Raji (cell line): ENCODE measurements at regions not wholly inside any gene's neighbourhood (a gene's known extent, or its start where the extent isn't known, plus 50 kb on each side); places are given as distances from the start of the nearest gene placed in this dataset.

Source experiments
- POLR2A ChIP-seq: IDR thresholded peaks from 2 replicates; pipeline ENCODE4 v1.6.1; 2011; ENCODE audit warnings: low read depth, low read length, control low read depth; ENCODE audit not compliant: insufficient read depth

DNA sequence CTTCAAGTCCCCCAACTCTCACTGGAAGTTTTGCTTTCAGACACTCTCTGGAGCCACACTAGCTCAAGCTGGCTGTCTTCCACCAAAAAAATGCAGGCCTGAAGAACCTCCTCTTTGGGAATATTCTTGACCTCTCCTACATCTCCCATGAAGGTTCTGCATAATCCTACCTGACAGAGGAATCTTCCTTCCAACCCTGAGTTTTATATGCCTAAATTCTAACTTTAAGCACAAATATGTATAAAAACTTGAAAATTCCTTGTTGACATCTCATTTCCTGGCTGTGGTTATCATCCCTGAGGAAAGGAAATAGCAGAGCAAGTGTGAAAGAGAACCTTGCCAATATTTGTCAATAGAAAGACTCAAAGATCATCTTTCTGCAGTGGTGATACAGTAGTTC lies 249.0 kb downstream of the LPIN1 start:
- TF ChIP-seq POLR2A: no peak

DNA sequence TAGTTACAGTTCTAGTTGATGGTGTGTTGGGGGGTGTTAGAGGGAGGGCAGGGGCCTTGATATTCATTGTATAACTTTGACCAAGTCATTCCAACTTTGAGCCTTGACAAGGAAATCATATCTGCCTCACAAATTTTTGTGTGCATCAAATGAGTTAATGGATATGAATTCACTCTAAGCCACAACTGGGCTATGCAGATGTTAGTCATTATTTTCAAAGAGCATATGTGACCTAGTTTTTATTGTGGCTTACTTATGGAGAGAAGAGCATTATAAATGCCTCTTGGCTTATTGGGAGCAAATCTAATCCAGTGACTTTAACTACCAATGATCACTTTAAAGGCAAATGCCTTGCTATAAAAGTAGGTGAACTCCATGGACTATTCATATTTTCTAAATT lies 250.2 kb downstream of the LPIN1 start:
- TF ChIP-seq POLR2A: no peak

DNA sequence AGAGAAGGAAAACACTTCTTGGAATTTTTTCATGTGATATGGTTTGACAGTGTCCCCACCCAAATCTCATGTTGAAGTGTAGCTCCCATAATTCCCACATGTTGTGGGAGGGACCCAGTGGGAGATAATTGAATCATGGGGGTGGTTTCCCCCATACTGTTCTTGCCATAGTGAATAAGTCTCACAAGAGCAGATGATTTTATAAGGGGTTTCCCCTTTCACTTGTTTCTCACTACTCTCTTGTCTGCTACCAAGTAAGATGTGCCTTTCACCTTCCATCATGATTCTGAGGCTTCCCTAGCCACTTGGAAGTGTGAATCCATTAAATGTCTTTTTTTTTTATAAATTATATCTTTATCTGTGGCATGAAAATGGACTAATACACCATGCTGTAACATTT lies 250.7 kb downstream of the LPIN1 start:
- no peak for TF ChIP-seq POLR2A

DNA sequence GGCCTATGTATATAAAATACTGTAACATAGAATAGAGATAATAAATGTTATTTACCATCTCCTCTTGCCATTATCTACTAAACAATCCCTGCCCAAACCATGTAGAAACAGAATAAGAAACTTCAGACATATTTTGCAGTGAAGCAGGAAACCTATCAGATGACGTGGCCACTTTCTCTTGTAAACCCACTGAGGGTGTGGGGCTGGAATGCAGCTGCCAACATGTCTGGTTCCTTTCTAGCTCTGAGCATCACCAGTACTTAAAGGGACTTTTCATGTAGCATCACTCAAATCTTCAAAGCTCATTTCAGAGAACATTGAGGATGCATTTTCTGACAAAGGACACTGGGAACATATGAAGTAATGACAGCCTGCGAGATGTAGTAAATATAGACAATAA lies 251.8 kb downstream of the LPIN1 start:
- no peak for TF ChIP-seq POLR2A

DNA sequence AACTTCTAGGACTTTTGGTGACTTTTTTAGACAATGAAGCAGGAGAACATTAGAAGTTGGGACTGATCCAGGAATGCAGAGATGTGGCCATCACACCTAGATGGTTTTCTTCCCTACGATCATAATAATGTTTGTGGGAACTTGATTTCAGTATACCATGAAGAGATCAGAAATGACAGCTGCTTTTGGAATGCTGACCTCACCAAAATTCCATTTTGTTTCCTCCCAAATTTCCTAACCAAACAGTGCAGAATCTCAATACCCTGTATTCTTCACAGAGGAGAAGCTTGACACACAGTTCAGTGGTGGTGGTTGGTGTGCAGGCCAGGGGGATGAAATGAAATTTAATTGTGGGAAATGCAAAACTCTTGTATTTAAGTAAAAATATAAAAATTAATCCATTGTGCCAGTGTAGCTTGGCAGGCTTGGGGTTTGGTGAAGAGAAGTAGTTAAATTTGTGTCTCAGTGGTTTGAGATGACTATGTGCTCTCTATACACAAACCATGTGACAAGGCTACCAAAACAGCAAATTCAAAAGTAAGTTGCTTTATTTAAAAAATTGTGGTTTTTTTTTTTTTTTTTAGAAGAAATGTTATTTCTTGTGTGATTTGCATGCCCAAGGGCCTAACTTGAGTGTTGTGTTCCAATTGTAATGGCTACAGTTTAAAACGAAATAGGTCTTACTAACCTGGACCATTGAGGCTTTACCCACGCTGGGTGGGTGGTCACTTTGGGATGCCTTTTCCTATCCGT lies 252.4 kb downstream of the LPIN1 start:
- no peak for TF ChIP-seq POLR2A

DNA sequence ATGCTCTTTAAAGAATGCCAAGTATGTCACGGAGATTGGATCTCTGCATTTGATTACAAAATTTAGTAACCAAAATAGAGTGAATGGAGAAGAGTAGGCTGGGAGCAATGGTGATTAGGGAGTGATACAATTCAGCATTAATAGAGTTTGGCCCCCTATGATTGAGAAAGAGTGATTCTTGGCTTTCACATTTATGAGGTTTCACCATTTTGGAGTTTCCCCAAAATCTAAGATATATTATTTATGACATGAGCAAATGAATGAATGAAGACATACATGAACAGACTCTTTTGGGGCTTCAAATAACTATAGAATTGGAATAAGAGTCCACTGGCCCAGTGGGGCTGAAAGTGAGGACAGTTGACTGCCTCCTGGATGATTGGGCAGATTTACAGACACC lies 255.2 kb downstream of the LPIN1 start:
- TF ChIP-seq POLR2A: no peak

DNA sequence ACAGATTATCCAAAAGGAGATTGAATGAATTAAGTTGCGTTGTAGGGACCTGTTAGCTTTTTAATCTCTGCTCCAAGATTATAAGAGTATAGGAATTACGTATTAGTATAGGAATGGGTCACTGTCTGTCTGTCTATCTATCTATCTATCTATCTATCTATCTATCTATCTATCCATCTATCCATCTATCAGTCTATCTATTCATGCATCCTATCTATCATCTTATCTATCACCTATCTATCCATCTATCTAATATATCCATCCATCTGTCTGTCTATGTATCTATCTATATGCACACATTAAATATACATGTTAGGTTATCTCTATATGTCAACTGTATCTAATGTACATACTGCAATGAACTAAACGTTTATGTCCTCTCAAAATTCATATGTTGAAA lies 255.8 kb downstream of the LPIN1 start:
- no peak for TF ChIP-seq POLR2A

DNA sequence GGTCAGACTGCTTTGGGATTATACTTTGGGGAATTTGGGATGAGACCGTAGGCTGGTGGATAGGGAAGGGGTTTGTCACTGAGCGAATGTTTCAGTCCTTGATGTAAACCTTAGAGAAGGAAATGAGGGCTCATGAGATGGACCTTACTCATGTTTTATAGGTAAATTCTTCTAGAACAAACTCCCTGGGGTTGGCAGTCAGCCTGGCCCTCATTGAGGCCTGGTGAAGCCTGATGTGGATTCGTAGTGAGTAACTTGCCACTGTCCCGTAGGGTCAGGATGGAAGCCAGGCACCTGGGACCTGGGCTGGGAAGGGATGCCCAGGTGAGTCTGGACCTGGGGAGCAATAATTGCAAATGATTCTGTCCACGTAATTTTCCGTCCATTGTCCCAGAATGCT lies 258.3 kb downstream of the LPIN1 start:
- TF ChIP-seq POLR2A: no peak

DNA sequence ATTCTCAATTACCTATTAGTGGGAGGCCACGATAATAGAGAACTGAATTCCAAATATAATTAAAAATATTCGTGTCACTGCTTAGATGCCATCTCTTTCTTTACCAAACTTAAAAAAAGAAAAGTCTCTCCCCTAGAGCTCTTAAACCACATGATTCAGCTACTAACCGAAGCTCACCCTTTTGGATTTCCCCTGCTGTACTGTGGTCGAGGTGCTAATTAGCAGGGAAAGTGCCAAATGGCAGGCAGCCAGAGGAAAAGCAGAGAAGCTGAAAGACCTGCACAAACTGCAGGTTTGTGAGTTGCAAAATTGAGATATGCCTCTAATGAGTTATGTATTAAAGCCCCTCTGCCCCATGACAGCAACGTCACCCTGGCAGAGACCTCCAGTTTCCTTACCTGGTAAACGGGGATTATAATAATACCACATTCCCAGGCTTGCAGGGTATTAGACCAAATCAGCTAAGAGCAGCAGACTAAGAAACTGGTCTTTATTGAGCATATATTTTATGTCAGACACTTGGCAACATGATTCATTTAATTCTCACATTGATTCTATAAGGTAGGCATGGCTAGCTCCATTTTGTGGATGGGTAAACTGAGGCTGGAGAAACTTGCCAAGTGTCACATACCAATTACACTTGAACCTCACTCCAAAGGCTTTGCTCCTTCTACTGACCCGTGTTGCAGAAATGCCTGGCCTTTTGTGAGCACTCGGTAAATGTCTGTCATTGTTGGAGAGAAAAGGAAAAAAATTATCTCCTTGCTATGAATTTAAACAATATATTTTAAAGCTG lies 259.7 kb downstream of the LPIN1 start:
- peak; percentile 37; the same call in 1 of the 2 replicates for TF ChIP-seq POLR2A

DNA sequence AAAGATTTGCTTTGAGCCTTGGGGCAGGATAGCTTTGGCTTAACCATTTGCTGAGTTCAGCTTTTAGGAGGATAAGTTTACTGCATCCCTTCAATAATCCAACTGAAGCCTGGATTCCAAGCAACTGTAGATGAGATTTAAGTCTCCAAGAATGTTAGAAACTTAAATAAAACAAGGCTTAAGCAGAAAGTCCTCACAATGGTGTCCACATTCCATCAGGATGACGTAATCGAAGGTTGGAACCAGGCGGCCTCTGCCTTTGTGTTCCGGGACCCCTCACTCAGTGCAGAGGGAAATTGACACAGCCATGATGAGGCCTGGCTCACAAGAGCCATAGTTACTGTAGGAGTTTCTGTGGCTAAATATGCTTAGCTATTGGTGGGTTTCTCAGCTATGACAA lies 260.4 kb downstream of the LPIN1 start:
- no peak for TF ChIP-seq POLR2A

DNA sequence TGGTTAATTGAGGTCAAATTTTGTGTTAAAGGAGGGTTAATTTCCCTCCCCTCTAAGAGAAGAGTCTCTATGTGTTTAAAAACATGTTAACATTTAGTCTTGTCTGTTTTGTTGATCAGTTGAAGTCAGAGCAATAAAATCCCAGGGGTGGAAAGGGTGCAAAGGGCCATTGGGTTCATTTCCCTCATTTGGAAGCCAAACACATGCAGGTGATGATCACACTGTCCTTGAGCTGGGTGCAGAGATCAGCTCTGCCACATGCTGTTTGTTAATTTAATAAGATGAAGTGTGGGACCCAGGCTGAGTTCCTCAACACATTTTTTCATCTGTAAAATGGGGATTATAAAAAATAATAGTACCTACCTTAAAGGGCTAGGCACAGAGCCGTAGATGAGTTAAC lies 260.9 kb downstream of the LPIN1 start:
- 0 out of 2 replicates have a peak, but pooled peaks have one; percentile 35 for TF ChIP-seq POLR2A

DNA sequence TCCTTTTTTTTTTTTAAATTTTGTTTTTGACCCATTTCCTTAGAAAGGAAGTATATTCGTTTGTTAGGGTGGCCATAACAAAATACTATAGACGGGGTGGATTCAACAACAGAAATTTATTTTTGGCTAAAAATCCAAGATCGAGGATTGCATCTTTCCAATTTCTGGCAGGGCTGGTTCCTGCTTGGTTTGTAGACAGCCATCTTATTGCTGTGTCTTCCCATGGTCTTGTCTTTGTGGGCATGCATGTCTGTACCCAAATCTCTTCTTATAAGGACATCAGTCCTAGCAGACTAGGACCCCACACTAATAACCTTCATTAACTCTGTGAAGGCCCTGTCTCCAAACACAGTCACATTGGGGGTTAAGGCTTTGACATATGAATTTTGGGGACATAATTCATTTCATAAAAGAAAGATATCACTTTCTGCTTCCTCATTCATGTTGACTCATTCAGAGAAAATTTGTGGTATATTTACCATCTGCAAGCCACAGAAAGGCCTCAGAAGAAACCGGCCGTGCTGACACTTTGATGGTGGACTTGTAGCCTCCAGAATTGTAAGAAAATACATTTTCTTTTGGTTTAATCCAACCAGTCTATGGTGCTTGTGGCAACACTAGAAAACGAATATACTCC lies 262.1 kb downstream of the LPIN1 start:
- TF ChIP-seq POLR2A: no peak

DNA sequence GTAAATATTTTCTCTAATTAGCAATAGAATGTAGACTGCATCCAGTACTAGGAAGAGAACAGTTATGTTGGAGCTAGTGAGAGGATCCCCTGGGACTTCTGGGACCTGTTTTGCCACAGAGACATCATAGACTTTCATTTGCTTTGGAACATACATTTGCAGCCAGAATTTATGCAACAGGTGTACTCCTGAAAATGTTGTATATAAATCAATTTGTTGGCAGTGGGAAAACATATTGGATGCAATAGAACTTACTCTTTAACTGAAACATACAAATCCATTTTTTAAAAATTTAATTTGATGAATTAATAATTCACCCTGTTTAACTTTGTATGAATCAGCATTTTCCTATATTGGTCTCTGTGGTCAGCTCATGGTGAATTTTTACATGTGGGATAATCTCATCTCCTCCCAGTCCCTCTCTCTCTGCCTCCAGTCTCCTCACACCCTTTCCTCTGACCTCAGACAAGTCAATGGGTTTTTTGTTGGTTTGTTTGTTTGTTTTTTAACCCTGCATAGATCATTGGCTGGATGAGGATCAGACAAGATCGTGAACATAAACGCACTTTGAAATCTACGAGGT lies 263.0 kb downstream of the LPIN1 start:
- no peak for TF ChIP-seq POLR2A

DNA sequence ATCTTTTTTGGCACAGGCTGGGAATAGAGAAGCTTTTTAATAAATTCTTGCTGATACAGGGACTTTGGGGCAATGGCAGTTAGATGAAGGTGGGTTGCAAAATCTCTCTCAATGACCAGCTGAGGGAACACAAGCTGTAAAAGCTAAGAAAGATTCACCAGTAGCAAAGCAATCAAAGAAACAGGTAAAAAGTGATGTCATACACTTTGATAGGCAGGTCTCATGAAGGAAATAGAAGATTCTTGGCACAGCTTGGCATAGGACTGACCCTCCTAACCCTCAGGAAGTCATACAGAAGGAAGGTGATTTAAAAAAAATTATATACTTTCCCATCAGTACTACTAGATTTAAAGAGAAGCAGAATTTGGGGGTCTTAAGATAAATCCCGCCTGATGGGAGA lies 263.6 kb downstream of the LPIN1 start:
- no peak for TF ChIP-seq POLR2A

DNA sequence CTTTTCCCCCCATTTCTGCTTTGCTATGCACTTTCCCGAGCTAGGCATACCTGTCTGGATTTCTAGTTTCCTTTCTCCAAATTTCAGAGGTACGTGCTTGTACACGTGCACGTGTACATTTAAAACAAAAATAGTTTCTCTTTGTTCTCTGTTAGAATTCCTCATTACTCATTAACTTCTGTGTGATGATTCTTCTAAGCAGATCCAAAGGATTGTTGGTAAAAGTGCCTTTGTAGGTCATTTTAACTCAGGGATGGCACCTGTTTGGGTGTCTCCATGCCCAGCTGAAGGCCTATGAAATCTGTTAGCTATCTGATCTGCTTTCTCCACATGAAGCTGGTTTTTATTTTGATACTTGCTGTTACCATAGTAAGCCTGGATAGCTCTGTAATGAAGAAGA lies 264.3 kb downstream of the LPIN1 start:
- TF ChIP-seq POLR2A: no peak
